Prostate gland (tissue), 2 donors: ENCODE measurements at regions not wholly inside any gene's neighbourhood (a gene's known extent, or its start where the extent isn't known, plus 50 kb on each side); places are given as distances from the start of the nearest gene placed in this dataset.

Source experiments
- CTCF ChIP-seq, 4 experiments: fragments of 200-600 bp in 2 of 4; fragments of 450-650 bp in 2 of 4; sonication (generic) in 2 of 4; IDR thresholded peaks; 1 replicate in 3 of 4; 2 replicates in 1 of 4; pipeline ENCODE4 v1.5.1; 2016 to 2019; ENCODE audit warnings: antibody characterized with exemption in 4 of 4, mild to moderate bottlenecking in 2 of 4, moderate library complexity in 2 of 4
- POLR2A ChIP-seq: fragments of 450-650 bp; IDR thresholded peaks from one replicate; pipeline ENCODE4 v1.6.1; 2016; ENCODE audit warnings: antibody characterized with exemption, mild to moderate bottlenecking

GRCh38 chr21:27743971-27744564 is 777.2 kb upstream of the ADAMTS5 start:
- TF ChIP-seq CTCF (IDR thresholded peaks at IDR 0.05) (no peak), POLR2A (no peak)
